Kidney (tissue), 13 donors: ENCODE measurements at regions not wholly inside any gene's neighbourhood (a gene's known extent, or its start where the extent isn't known, plus 50 kb on each side); places are given as distances from the start of the nearest gene placed in this dataset.

ENCODE experiments used
- DNase-seq, 5 donors: peaks; one replicate each; pipeline ENCODE4 v3.0.0-alpha.2; 2013 to 2020
- FAIRE-seq: peaks from 2 replicates; lab custom pipeline; 2012; peaks lifted over from hg19 to GRCh38; lab: Jason Lieb, UNC
- H3K27ac ChIP-seq, 2 donors: one replicate each; pipeline ENCODE4 v1.7.0; 2013; ENCODE audit warnings: low read depth in 2 of 2, low read length in 2 of 2, inconsistent platforms in 1 of 2
- H3K27me3 ChIP-seq: one replicate; pipeline ENCODE4 v1.7.1; 2013; ENCODE audit warnings: low read length, inconsistent platforms; ENCODE audit not compliant: control insufficient read depth, insufficient read depth
- H3K36me3 ChIP-seq, 3 donors: one replicate each; pipeline versions ENCODE4 v1.7.0 to v1.7.1; 2013; ENCODE audit warnings: low read length in 3 of 3, control low read depth in 1 of 3, inconsistent platforms in 1 of 3; ENCODE audit not compliant: insufficient read depth in 3 of 3, control insufficient read depth in 2 of 3
- H3K4me1 ChIP-seq, 3 donors: one replicate each; pipeline versions ENCODE4 v1.7.0 to v1.7.1; 2013; ENCODE audit warnings: low read length in 3 of 3, inconsistent platforms in 1 of 3, low read depth in 1 of 3; ENCODE audit not compliant: control insufficient read depth in 2 of 3, insufficient read depth in 2 of 3
- H3K4me3 ChIP-seq, 3 donors: one replicate each; pipeline versions ENCODE4 v1.7.0 to v1.8.1; 2013; ENCODE audit warnings: low read length in 3 of 3, control low read depth in 1 of 3, inconsistent platforms in 1 of 3
- H3K9ac ChIP-seq, 3 donors: one replicate each; pipeline versions ENCODE4 v1.7.0 to v1.7.1; 2013; ENCODE audit warnings: low read length in 3 of 3, control low read depth in 1 of 3, inconsistent platforms in 1 of 3
- H3K9me3 ChIP-seq, 3 donors: one replicate each; pipeline versions ENCODE4 v1.7.0 to v1.7.1; 2013; ENCODE audit warnings: low read length in 3 of 3, control low read depth in 1 of 3, inconsistent platforms in 1 of 3; ENCODE audit not compliant: control insufficient read depth in 2 of 3, insufficient read depth in 1 of 3
- intact Hi-C: fragments of 100-400 bp; cut with DNase I; formaldehyde crosslinking; loops from one replicate; pipeline ENCODE4 v1.11.1; 2022
- TF ChIP-seq, protein P1 (sequence below): IDR thresholded peaks from 3 replicates; pipeline ENCODE4 v1.5.1; 2012; ENCODE audit warnings: mild to moderate bottlenecking, moderate library complexity, borderline replicate concordance; ENCODE audit not compliant: insufficient read depth; ENCODE audit errors: extremely low read depth
- donor health status: control.
- donor health status: control.
- donor health status: control.
- donor health status: control.
- donor health status: control.
- donor health status: DM: yes; HTN: yes; CAD: no.
- donor health status: Normal renal cell carcinoma (clear cell type).

DNA sequence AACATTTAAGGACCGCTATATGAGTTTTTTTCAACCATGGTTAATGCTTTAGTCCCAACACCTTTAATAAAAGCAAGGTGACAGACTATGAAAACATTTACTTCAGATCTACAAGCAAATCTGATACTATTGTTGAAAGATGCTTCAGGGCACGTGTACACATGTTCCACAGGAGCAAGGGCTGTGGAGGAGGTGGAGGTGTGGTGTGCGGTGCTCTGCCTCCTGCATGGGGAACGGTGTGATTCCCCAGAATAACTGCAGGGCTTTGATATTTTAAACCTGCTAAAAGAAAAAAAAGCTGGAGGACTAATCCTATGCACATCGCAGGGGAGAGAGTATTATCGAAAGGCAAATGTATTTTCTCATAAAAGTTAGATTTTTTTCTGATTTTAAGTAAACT, 188.1 kb upstream of the CEP162 start:
- no peak for FAIRE-seq
- Histone ChIP-seq H3K4me1 (no peaks in the 10 kb centered on the region), H3K9ac (no peak overlapping the region), H3K9me3 (no peaks in the 10 kb centered on the region), H3K36me3 (no peaks in the 10 kb centered on the region), H3K27me3 (peaks cover under 1% of the 10 kb centered on the region), H3K27ac (no peak overlapping the region), H3K4me3 (no peak overlapping the region)
- intact Hi-C loops: no loop called here
- TF ChIP-seq, protein P1, sequence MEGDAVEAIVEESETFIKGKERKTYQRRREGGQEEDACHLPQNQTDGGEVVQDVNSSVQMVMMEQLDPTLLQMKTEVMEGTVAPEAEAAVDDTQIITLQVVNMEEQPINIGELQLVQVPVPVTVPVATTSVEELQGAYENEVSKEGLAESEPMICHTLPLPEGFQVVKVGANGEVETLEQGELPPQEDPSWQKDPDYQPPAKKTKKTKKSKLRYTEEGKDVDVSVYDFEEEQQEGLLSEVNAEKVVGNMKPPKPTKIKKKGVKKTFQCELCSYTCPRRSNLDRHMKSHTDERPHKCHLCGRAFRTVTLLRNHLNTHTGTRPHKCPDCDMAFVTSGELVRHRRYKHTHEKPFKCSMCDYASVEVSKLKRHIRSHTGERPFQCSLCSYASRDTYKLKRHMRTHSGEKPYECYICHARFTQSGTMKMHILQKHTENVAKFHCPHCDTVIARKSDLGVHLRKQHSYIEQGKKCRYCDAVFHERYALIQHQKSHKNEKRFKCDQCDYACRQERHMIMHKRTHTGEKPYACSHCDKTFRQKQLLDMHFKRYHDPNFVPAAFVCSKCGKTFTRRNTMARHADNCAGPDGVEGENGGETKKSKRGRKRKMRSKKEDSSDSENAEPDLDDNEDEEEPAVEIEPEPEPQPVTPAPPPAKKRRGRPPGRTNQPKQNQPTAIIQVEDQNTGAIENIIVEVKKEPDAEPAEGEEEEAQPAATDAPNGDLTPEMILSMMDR: no peak
- no peak for DNase-seq

DNA sequence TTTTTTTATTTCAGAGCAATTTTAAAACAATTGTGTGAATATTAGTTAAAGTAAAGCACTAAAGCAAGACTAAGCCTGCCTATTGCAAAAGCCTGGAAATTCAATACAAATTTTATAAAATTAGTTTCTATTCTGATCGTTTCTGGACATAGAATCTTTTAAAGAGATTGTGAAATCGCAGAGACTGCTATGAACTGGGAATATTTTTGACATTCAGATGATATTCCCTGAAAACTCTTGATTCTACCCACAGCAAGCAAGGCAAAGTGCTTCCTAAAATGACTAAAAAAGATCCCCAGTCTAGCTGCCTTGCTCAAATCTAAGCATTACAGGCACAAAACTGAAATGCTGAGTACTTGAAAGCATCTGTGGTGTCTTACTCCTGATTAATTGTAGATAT, 187.6 kb upstream of the CEP162 start:
- intact Hi-C loops: no loop called here
- TF ChIP-seq, protein P1: no peak

DNA sequence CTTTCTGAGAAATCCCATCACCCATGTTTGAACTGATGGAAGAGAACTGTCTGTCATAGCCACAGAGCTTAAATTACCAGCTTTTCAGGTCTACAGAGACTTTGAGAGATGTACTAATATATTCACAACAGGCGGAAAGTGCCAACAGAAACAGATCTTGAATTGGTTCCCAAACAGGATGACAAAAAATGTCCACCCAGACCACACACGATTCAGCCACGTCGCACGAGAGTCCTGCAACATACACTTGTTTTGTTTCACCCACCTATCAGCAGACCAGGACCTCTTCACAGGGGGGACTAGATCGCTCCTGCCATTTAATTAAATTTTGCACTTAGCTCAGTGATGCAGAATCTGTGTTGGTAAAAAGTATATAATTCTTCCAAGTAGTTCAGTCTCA, 187.1 kb upstream of the CEP162 start:
- TF ChIP-seq, protein P1: no peak
- intact Hi-C loops: no loop called here
- no peak for DNase-seq
- Histone ChIP-seq H3K4me3 (no peak overlapping the region), H3K27me3 (no peaks in the 10 kb centered on the region), H3K27ac (no peak overlapping the region), H3K9me3 (no peaks in the 10 kb centered on the region), H3K36me3 (no peaks in the 10 kb centered on the region), H3K4me1 (no peaks in the 10 kb centered on the region), H3K9ac (no peak overlapping the region)
- FAIRE-seq: no peak

More for the DNA sequence above, 187.6 kb upstream of the CEP162 start:
- no peak overlapping the region for H3K9ac ChIP-seq
- H3K36me3 ChIP-seq: no peaks in the 10 kb centered on the region
- FAIRE-seq (no peak), DNase-seq (no peak)
- H3K9me3 ChIP-seq: no peaks in the 10 kb centered on the region
- H3K27ac ChIP-seq: no peak overlapping the region
- no peaks in the 10 kb centered on the region for H3K4me1 ChIP-seq
- no peaks in the 10 kb centered on the region for H3K27me3 ChIP-seq
- H3K4me3 ChIP-seq: no peak overlapping the region

DNA sequence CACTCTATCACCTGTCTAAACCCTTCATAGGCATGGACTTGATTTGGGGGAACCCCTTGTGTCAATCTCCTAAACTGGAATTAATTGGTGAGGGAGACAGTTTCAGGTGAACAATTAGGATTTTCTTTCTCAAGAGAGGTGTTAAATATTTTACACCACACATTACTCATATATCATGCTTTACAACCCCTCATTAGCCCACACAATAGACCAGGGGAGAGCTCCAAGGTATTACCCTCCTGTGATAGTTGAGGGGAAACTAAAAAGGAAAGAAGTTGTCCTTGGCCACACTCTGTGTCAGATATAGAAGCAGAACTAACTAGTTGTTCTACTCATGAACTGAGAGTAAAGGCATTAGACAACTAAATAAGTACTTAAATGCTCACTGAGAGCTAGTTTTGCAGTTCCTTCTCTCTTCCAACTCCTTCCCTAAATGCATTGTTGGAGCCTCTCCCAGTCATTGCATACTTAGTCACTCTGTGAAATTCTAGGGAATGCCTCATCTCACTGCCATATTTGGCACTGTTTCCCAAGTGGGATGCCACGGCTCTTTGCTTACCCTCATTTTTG, 183.7 kb upstream of the CEP162 start:
- no peak overlapping the region for H3K4me3 ChIP-seq
- DNase-seq (no peak), FAIRE-seq (no peak)
- H3K36me3 ChIP-seq: no peaks in the 10 kb centered on the region
- no peaks in the 10 kb centered on the region for H3K4me1 ChIP-seq
- intact Hi-C loops: no loop called here
- TF ChIP-seq, protein P1: no peak
- H3K27ac ChIP-seq: no peak overlapping the region
- no peaks in the 10 kb centered on the region for H3K27me3 ChIP-seq
- no peaks in the 10 kb centered on the region for H3K9me3 ChIP-seq
- no peak overlapping the region for H3K9ac ChIP-seq
